Heart left ventricle (tissue), 13 donors: ENCODE measurements at regions not wholly inside any gene's neighbourhood (a gene's known extent, or its start where the extent isn't known, plus 50 kb on each side); places are given as distances from the start of the nearest gene placed in this dataset.

Source experiments
- POLR2A ChIP-seq, 2 donors: fragments of 450-650 bp; IDR thresholded peaks; one replicate each; pipeline ENCODE4 v1.6.1; 2017; ENCODE audit warnings: antibody characterized with exemption in 2 of 2, mild to moderate bottlenecking in 2 of 2, moderate library complexity in 2 of 2
- TF ChIP-seq, protein P1 (sequence below), 12 donors: fragments of 200-600 bp; sonication (generic) in 4 of 12; IDR thresholded peaks; one replicate each; pipeline versions ENCODE4 v1.5.0 to v1.8.0; 2018 to 2022; ENCODE audit warnings: antibody characterized with exemption in 12 of 12, mild to moderate bottlenecking in 5 of 12
- donor health status: ischemic (EF 13 %, LVEDD 7.1; RV severe dilation, severe dysfunction).
- donor health status: DM: no; HTN: yes; CAD: no.
- donor health status: DM: no; HTN: no; CAD: no.
- donor health status: ischemic (EF 25% LVEDD 6.9; RV normal size, moderate dysfunction).
- donor health status: ischemic (EF 25% LVEDD 5.7; RV mildly dilated, moderate dysfunction).
- donor health status: ischemic (EF 35%, LVEDD 5.7; RV mildly dilated, moderate dysfunction).
- donor health status: nonischemic (EF 11% LVEDD 7.7; RV severe dilation, severe dysfunction).
- donor health status: DM: yes; HTN: yes; CAD: no.
- donor health status: PGD.
- donor health status: ischemic (EF 29% LVEDD 5.4; RV normal size, mild dysfunction).
- donor health status: nonischemic (EF 23%, LVEDD 6.1; RV moderate dilation, normal function).

DNA sequence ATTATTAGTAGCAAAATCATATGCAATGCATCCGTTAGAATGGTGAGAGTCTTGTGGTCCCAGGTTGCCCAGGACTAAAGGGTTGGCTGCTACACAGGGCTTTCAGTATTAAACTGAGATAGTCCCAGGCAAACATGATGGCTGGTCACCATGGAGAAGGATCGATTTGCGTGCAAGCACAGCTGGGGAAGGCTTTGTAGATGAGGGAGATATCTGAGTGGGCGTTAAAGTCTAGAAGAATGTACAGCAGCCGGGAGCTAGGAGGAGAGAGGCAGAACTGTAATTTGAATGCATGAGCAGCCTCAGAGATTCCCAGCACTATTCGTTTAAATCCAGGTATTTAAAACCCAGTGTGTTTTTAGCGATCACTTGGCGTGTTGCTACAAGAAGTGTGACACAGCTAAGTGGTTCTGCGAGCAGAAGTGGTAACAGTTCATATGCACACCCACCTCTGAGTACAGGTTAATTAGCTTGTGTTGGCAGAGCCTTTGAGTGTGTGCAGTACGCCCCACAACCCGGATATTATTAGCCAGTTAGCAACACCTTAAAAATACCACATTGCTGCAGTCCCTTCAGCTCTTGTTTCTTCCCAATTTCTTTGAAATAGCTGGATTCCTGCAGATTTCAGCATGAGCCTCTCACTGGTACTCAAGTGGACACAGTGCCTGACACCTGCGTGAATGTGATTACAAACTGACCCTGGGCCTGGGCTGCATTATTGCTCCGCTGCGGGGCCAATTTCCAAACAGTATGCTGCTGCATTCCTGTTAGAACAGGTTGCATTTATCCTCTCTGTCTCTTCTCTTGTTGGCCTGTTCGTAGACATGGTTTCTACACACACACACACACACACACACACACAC is 67.2 kb upstream of the SCAF4 start:
- TF ChIP-seq, protein P1, sequence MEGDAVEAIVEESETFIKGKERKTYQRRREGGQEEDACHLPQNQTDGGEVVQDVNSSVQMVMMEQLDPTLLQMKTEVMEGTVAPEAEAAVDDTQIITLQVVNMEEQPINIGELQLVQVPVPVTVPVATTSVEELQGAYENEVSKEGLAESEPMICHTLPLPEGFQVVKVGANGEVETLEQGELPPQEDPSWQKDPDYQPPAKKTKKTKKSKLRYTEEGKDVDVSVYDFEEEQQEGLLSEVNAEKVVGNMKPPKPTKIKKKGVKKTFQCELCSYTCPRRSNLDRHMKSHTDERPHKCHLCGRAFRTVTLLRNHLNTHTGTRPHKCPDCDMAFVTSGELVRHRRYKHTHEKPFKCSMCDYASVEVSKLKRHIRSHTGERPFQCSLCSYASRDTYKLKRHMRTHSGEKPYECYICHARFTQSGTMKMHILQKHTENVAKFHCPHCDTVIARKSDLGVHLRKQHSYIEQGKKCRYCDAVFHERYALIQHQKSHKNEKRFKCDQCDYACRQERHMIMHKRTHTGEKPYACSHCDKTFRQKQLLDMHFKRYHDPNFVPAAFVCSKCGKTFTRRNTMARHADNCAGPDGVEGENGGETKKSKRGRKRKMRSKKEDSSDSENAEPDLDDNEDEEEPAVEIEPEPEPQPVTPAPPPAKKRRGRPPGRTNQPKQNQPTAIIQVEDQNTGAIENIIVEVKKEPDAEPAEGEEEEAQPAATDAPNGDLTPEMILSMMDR (IDR thresholded peaks at IDR 0.05), result no peak
- no peak for TF ChIP-seq POLR2A (IDR thresholded peaks at IDR 0.05)
